Ovary (tissue), 3 donors: ENCODE measurements at regions not wholly inside any gene's neighbourhood (a gene's known extent, or its start where the extent isn't known, plus 50 kb on each side); places are given as distances from the start of the nearest gene placed in this dataset.

Experiments
- EP300 ChIP-seq: sonication (generic); formaldehyde crosslinking; IDR thresholded peaks from one replicate; pipeline ENCODE4 v1.6.1; 2017; ENCODE audit warnings: antibody characterized with exemption
- POLR2A ChIP-seq: fragments of 450-650 bp; IDR thresholded peaks from one replicate; pipeline ENCODE4 v1.6.1; 2017; ENCODE audit warnings: antibody characterized with exemption, mild to moderate bottlenecking, moderate library complexity
- TF ChIP-seq, protein P1 (sequence below), 3 donors: fragments of 450-650 bp in 2 of 3; fragments of 200-600 bp in 1 of 3; IDR thresholded peaks; one replicate each; pipeline versions ENCODE4 v1.5.1 to v1.8.0; 2016 to 2022; ENCODE audit warnings: antibody characterized with exemption in 3 of 3, mild to moderate bottlenecking in 1 of 3
- donor health status: DM: no; HTN: no; CAD: no.

DNA sequence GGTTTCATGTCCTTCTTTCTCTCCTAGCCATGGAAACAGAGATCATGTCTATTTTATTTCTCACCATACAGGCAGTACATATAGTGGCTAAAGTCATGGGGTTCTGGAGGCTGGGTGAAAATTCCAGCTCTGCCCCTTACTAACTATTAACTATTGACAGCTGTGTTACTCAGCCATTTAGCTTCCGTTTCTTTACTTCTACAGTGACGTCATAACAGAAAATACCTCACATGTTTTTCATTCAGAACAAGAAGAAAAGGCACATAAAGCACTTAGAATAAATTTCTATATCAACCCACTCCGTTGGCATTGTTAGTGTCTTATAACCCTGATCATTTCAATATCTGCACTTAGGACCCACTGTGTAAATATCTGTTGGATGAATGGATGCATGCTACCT, 1506.9 kb upstream of the TMEM132C start:
- TF ChIP-seq, protein P1, sequence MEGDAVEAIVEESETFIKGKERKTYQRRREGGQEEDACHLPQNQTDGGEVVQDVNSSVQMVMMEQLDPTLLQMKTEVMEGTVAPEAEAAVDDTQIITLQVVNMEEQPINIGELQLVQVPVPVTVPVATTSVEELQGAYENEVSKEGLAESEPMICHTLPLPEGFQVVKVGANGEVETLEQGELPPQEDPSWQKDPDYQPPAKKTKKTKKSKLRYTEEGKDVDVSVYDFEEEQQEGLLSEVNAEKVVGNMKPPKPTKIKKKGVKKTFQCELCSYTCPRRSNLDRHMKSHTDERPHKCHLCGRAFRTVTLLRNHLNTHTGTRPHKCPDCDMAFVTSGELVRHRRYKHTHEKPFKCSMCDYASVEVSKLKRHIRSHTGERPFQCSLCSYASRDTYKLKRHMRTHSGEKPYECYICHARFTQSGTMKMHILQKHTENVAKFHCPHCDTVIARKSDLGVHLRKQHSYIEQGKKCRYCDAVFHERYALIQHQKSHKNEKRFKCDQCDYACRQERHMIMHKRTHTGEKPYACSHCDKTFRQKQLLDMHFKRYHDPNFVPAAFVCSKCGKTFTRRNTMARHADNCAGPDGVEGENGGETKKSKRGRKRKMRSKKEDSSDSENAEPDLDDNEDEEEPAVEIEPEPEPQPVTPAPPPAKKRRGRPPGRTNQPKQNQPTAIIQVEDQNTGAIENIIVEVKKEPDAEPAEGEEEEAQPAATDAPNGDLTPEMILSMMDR (IDR thresholded peaks at IDR 0.05) = no peak
- no peak for TF ChIP-seq POLR2A
- no peak for TF ChIP-seq EP300
